Stomach (tissue), 8 donors: ENCODE measurements at regions not wholly inside any gene's neighbourhood (a gene's known extent, or its start where the extent isn't known, plus 50 kb on each side); places are given as distances from the start of the nearest gene placed in this dataset.

Source experiments
- DNase-seq, 2 donors: peaks; one replicate each; pipeline versions ENCODE4 v3.0.0 to v3.0.0-alpha.2; 2013 to 2019
- H3K27ac ChIP-seq, 5 donors: fragments of 200-600 bp in 4 of 5; sonication (generic) in 4 of 5; one replicate each; pipeline ENCODE4 v1.5.1; 2013 to 2019; ENCODE audit warnings: mild to moderate bottlenecking in 1 of 5, moderate library complexity in 1 of 5
- H3K27me3 ChIP-seq, 3 donors: fragments of 200-600 bp; sonication (generic); one replicate each; pipeline ENCODE4 v1.5.1; 2017 to 2019; ENCODE audit warnings: mixed run types in 1 of 3
- H3K36me3 ChIP-seq, 4 donors: fragments of 200-600 bp; sonication (generic); 1 replicate in 3 of 4; 2 replicates in 1 of 4; pipeline ENCODE4 v1.5.1; 2016 to 2019
- H3K4me1 ChIP-seq, 4 donors: fragments of 200-600 bp; sonication (generic); one replicate each; pipeline ENCODE4 v1.5.1; 2016 to 2019
- H3K4me3 ChIP-seq, 4 donors: fragments of 200-600 bp; sonication (generic) in 3 of 4; one replicate each; pipeline ENCODE4 v1.5.1; 2016 to 2019; ENCODE audit warnings: mild to moderate bottlenecking in 1 of 4
- H3K9me3 ChIP-seq, 4 donors: fragments of 200-600 bp; sonication (generic); one replicate each; pipeline ENCODE4 v1.5.1; 2016 to 2019
- EP300 ChIP-seq: sonication (generic); formaldehyde crosslinking; IDR thresholded peaks from one replicate; pipeline ENCODE4 v1.6.1; 2017; ENCODE audit warnings: antibody characterized with exemption
- POLR2A ChIP-seq, 4 donors: fragments of 450-650 bp; IDR thresholded peaks; one replicate each; pipeline ENCODE4 v1.6.1; 2016; ENCODE audit warnings: antibody characterized with exemption in 4 of 4, control low read depth in 2 of 4, mild to moderate bottlenecking in 1 of 4, moderate library complexity in 1 of 4
- POLR2AphosphoS5 ChIP-seq, 3 donors: sonication (generic); formaldehyde crosslinking; IDR thresholded peaks; one replicate each; pipeline ENCODE4 v1.6.1; 2016; ENCODE audit warnings: antibody characterized with exemption in 3 of 3
- WGBS, 5 donors: extraction: QIAGEN DNeasy Blood & Tissue Kit in 3 of 5; methylation state at CpG; one replicate each; pipeline versions ENCODE4 v1.1.5 to v1.1.7; 2013 to 2018; 5-methylcytosine and 5-hydroxymethylcytosine counted together
- intact Hi-C: fragments of 100-400 bp; cut with DNase I; formaldehyde crosslinking; loops from one replicate; pipeline ENCODE4 v1.15.1; 2023; ENCODE audit warnings: low total_unique reads
- TF ChIP-seq, protein P1 (sequence below), 7 experiments: fragments of 450-650 bp in 4 of 7; fragments of 200-600 bp in 3 of 7; sonication (generic) in 3 of 7; IDR thresholded peaks; one replicate each; pipeline ENCODE4 v1.5.1; 2016 to 2019; ENCODE audit warnings: antibody characterized with exemption in 7 of 7, control low read depth in 2 of 7, mild to moderate bottlenecking in 1 of 7
- donor health status: healthy with polysubstance abuse.
- donor health status: Bipolar disorder and iron deficiency.
- donor health status: healthy.

DNA sequence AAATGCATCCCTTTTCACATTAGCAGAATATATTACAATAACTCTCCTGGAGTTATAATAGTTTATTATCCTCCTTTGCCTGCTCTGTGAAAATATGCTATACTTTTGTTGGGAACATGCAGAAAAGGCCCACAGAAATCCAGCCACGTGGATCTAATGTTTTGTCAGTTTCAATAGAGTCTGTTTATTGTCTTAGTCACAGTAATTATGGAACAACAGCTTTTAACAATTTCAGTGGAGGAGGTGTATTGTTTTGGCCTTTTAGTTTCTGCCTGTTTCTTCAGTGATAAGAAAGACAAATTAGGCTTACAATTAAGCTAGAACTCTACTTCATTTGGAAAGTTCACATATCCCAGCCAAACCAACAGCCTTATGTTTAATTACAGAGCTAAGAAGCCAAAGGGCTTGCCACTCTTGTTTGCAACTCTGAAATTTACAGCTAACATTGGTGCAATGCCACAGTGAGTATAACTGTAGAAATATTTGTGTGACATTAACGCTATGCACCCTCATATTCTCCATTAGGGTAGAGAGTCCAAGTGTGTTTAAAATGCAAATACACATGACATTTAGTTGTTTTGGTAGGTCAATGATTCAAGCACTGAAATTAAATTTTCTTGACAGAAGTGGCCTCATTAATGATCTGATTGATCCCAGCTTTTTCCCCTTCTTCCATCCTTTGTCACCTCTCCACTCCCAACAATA lies 175.8 kb downstream of the USP46 start:
- H3K27me3 ChIP-seq = no peaks in the 10 kb centered on the region
- WGBS, 5 donors = 15 to 30% (median 24%) methylated on average over 2 of the region's 2 CpGs
- DNase-seq = no peak
- H3K4me1 ChIP-seq = peaks cover 0 to 6% (median 0%) of the 10 kb centered on the region in 4 donors
- no peak for TF ChIP-seq POLR2A (IDR thresholded peaks at IDR 0.05)
- no peak for TF ChIP-seq EP300
- no peak for TF ChIP-seq POLR2AphosphoS5 (IDR thresholded peaks at IDR 0.05)
- TF ChIP-seq, protein P1, sequence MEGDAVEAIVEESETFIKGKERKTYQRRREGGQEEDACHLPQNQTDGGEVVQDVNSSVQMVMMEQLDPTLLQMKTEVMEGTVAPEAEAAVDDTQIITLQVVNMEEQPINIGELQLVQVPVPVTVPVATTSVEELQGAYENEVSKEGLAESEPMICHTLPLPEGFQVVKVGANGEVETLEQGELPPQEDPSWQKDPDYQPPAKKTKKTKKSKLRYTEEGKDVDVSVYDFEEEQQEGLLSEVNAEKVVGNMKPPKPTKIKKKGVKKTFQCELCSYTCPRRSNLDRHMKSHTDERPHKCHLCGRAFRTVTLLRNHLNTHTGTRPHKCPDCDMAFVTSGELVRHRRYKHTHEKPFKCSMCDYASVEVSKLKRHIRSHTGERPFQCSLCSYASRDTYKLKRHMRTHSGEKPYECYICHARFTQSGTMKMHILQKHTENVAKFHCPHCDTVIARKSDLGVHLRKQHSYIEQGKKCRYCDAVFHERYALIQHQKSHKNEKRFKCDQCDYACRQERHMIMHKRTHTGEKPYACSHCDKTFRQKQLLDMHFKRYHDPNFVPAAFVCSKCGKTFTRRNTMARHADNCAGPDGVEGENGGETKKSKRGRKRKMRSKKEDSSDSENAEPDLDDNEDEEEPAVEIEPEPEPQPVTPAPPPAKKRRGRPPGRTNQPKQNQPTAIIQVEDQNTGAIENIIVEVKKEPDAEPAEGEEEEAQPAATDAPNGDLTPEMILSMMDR (IDR thresholded peaks at IDR 0.05) = no peak
- intact Hi-C loops = no loop called here
- no peak overlapping the region for H3K27ac ChIP-seq
- no peak overlapping the region for H3K4me3 ChIP-seq
- H3K36me3 ChIP-seq = no peaks in the 10 kb centered on the region
- no peaks in the 10 kb centered on the region for H3K9me3 ChIP-seq

DNA sequence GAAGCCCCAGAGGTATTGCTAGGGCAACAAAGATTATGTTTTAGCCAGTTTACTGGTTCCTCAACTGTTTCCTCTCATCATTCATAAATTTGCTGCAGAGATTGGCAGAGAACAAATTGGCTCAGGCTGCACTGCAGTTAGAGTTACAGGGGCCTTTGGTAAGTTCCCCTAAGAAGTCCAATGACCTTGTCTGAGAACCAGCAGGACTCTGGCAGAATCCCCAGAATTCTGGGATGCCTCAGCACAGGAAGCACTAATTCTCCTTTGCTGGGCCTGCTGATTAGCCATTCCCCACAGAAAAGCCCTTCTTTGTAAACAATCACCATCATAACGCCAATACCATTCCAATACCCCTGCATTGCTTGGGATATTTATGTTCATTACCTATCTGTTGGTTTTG lies 151.3 kb downstream of the USP46 start:
- Histone ChIP-seq H3K9me3 (no peaks in the 10 kb centered on the region), H3K27me3 (no peaks in the 10 kb centered on the region), H3K4me3 (no peak overlapping the region), H3K36me3 (no peaks in the 10 kb centered on the region), H3K4me1 (peaks cover 0 to 34% (median 4%) of the 10 kb centered on the region in 4 donors), H3K27ac (no peak overlapping the region)
- intact Hi-C loops = no loop called here
- TF ChIP-seq, protein P1 (IDR thresholded peaks at IDR 0.05) = no peak
- TF ChIP-seq EP300 (no peak), POLR2A (IDR thresholded peaks at IDR 0.05) (no peak), POLR2AphosphoS5 (IDR thresholded peaks at IDR 0.05) (no peak)
- DNase-seq = peak in 1 of 2 donors; percentile 43
- WGBS, 5 donors = 42 to 58% (median 48%) methylated on average over 1 of the region's 1 CpG

DNA sequence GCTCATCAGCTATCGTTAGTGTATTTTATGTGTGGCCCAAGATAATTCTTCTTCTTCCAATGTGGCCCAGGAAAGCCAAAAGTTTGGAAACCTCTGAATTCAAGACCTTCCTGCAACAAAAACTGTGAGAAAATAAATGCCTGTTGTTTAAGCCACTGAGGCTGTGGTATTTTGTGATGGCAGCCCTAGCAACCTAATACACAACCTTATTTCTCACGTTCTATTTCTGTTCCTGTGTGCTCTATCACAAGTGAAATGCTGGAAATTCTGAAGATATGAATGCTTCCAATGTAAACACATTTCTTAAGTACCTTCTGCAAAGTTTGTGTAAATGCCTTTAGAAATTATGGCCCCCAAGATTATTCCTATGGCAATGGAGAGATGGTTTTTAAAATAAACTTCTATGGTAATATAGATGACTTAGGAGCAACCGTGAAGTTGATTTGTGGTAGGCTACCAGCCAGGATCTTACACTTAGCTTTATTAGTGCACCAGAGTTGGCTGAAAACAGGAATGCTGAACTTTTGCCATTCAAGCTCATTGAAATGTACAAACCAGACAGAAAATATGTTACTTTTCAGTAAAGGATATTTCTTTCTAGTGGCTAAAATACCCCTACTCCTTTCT lies 148.0 kb downstream of the USP46 start:
- peak in 1 of 2 donors; percentile 41 for DNase-seq
- Histone ChIP-seq H3K4me1 (peaks cover 0 to 34% (median 4%) of the 10 kb centered on the region in 4 donors), H3K27ac (no peak overlapping the region), H3K36me3 (no peaks in the 10 kb centered on the region), H3K9me3 (no peaks in the 10 kb centered on the region), H3K4me3 (no peak overlapping the region), H3K27me3 (no peaks in the 10 kb centered on the region)
- intact Hi-C loops = no loop called here
- no peak for TF ChIP-seq EP300
- TF ChIP-seq, protein P1 (IDR thresholded peaks at IDR 0.05) = no peak
- TF ChIP-seq POLR2A (IDR thresholded peaks at IDR 0.05) = no peak
- no peak for TF ChIP-seq POLR2AphosphoS5 (IDR thresholded peaks at IDR 0.05)
- 34 to 52% (median 38%) methylated on average over 3 of the region's 3 CpGs for WGBS, 5 donors

DNA sequence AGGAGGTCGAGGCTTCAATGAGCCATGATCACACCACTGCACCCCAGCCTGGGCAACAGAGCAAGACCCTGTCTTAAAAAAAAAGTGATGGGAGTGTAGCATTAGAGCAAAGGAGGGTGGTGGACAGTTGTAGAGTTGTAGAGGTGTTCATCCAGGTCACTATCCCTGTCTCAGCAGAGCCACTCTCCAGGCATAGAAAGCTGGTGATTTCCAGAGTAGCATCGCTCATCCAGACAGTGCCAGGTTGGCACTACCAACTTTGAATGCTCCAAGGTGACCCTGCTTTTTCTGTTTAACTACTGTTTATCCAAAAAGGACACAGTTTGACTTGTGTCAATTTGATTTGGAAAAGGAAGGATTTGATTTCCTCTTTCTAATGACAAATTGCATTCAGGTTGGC lies 147.3 kb downstream of the USP46 start:
- TF ChIP-seq, protein P1 (IDR thresholded peaks at IDR 0.05) = no peak
- TF ChIP-seq POLR2AphosphoS5 (IDR thresholded peaks at IDR 0.05) = no peak
- TF ChIP-seq EP300 = no peak
- TF ChIP-seq POLR2A (IDR thresholded peaks at IDR 0.05) = no peak
- Histone ChIP-seq H3K27me3 (no peaks in the 10 kb centered on the region), H3K4me3 (no peak overlapping the region), H3K4me1 (peaks cover 0 to 34% (median 4%) of the 10 kb centered on the region in 4 donors), H3K27ac (no peak overlapping the region), H3K9me3 (no peaks in the 10 kb centered on the region), H3K36me3 (no peaks in the 10 kb centered on the region)
- no peak for DNase-seq
- intact Hi-C loops = no loop called here
- 80 to 93% (median 85%) methylated on average over 2 of the region's 2 CpGs for WGBS, 5 donors
